ENCODE measurements at regions not wholly inside any gene's neighbourhood (a gene's known extent, or its start where the extent isn't known, plus 50 kb on each side); places are given as distances from the start of the nearest gene placed in this dataset.

- TF ChIP-seq CTCF (IDR thresholded peaks at IDR 0.05) (no peak), POLR2A (IDR thresholded peaks at IDR 0.05) (no peak), EP300 (IDR thresholded peaks at IDR 0.05) (no peak)
Measured at GRCh38 chr14:44626423-44626822, 119.3 kb upstream of the FSCB start.
